DOHH2 (cell line): ENCODE measurements at regions not wholly inside any gene's neighbourhood (a gene's known extent, or its start where the extent isn't known, plus 50 kb on each side); places are given as distances from the start of the nearest gene placed in this dataset.

Experiments used
- CTCF ChIP-seq: fragments of 200-600 bp; sonication (generic); IDR thresholded peaks from one replicate; pipeline ENCODE4 v1.5.1; 2014; ENCODE audit warnings: antibody characterized with exemption, mild to moderate bottlenecking, low read depth, low read length; ENCODE audit not compliant: poor library complexity, severe bottlenecking
- EZH2phosphoT487 ChIP-seq: fragments of 200-600 bp; sonication (generic); IDR thresholded peaks from 2 replicates; pipeline ENCODE4 v1.6.1; 2017; ENCODE audit warnings: borderline replicate concordance, mild to moderate bottlenecking, antibody characterized with exemption, low read length, moderate library complexity, mixed read lengths

- no peak for TF ChIP-seq CTCF
- no peak for TF ChIP-seq EZH2phosphoT487
Observed at GRCh38 chr10:2256241-2256640, 518.9 kb upstream of the ADARB2 start.
